NCI-H748 (cell line): ENCODE measurements at regions not wholly inside any gene's neighbourhood (a gene's known extent, or its start where the extent isn't known, plus 50 kb on each side); places are given as distances from the start of the nearest gene placed in this dataset.

ENCODE experiments used
- DNase-seq: peaks from one replicate; lab custom pipeline; 2025; ENCODE audit not compliant: unreplicated experiment; lab: John Stamatoyannopoulos, UW

DNA sequence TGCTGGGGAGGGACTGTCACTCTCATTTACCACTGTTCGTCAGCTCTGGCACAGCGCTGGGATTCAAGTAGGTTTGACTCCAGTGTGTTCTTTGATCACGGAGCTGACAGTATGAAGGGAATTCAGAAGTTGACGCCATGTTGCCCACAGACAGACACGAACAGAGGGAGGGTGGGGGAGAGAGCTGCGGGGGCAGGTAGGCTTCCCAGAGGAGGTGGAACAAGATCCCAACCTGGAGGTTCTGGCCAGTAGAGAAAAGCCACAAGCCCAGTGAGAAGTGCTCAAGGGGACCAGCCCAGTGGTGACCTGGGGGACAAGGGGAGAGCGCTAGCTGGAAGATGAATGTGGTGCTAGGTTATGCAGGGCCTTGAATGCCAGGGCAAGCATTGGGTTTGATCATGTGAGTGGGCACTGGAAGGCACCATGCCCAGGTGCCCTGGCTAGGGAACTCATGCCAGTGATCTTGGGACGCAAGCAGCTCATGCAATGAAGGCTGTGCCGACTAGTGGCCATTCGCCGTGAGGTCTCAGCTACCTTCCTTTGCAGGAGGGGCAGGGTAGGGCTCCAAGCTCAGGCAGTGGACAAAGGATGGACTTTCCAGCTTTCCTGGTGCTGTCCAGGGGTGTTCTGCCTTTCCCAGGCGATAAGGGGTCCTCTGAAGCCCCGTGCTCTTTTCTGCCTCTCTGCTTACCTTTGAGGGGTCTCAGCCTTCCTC lies 50.4 kb upstream of the APCDD1L start:
- DNase-seq = no peak
